Femur (tissue), 1 donor: ENCODE measurements at regions not wholly inside any gene's neighbourhood (a gene's known extent, or its start where the extent isn't known, plus 50 kb on each side); places are given as distances from the start of the nearest gene placed in this dataset.
A peak's percentile ranks its signal among the peaks of the same experiment; 100 is the strongest.

Experiments used
- DNase-seq: peaks from one replicate; pipeline ENCODE4 v3.0.0-alpha.2; 2017

GRCh38 chr2:187129868-187130267 is 280.9 kb upstream of the ZSWIM2 start:
- DNase-seq: no peak

- no peak for DNase-seq
These were observed 280.3 kb upstream of the ZSWIM2 start for GRCh38 chr2:187129306-187129705.

GRCh38 chr2:187126247-187127005 is 277.5 kb upstream of the ZSWIM2 start:
- peak; percentile 35 for DNase-seq

GRCh38 chr2:187125318-187125717 is 276.3 kb upstream of the ZSWIM2 start:
- no peak for DNase-seq

- no peak for DNase-seq
These were observed 275.6 kb upstream of the ZSWIM2 start for GRCh38 chr2:187124529-187124928.

- DNase-seq: no peak
These were observed 269.5 kb upstream of the ZSWIM2 start for GRCh38 chr2:187118331-187119099.

GRCh38 chr2:187117483-187117882 is 268.5 kb upstream of the ZSWIM2 start:
- DNase-seq: no peak

- DNase-seq: no peak
These were observed 266.7 kb upstream of the ZSWIM2 start for GRCh38 chr2:187115627-187116026.

- DNase-seq: no peak
These were observed 258.0 kb upstream of the ZSWIM2 start for GRCh38 chr2:187107001-187107400.

GRCh38 chr2:187105218-187105617 is 256.2 kb upstream of the ZSWIM2 start:
- DNase-seq: no peak

GRCh38 chr2:187102381-187102780 is 253.4 kb upstream of the ZSWIM2 start:
- no peak for DNase-seq

- no peak for DNase-seq
These were observed 249.2 kb upstream of the ZSWIM2 start for GRCh38 chr2:187098154-187098553.

GRCh38 chr2:187093771-187094412 is 244.9 kb upstream of the ZSWIM2 start:
- no peak for DNase-seq

- DNase-seq: no peak
These were observed 242.7 kb upstream of the ZSWIM2 start for GRCh38 chr2:187091664-187092063.

GRCh38 chr2:187084524-187084923 is 235.6 kb upstream of the ZSWIM2 start:
- no peak for DNase-seq

- DNase-seq: no peak
These were observed 232.5 kb upstream of the ZSWIM2 start for GRCh38 chr2:187081461-187081860.

- DNase-seq: peak; percentile 43
These were observed 230.9 kb upstream of the ZSWIM2 start for GRCh38 chr2:187079901-187080300.

GRCh38 chr2:187078297-187078696 is 229.3 kb upstream of the ZSWIM2 start:
- no peak for DNase-seq

- no peak for DNase-seq
These were observed 226.7 kb upstream of the ZSWIM2 start for GRCh38 chr2:187075671-187076070.

- DNase-seq: no peak
These were observed 226.2 kb upstream of the ZSWIM2 start for GRCh38 chr2:187075199-187075635.

GRCh38 chr2:187058198-187058597 is 209.2 kb upstream of the ZSWIM2 start:
- DNase-seq: no peak

GRCh38 chr2:187057466-187057865 is 208.5 kb upstream of the ZSWIM2 start:
- no peak for DNase-seq

- no peak for DNase-seq
These were observed 207.7 kb upstream of the ZSWIM2 start for GRCh38 chr2:187056416-187057334.
